Amniotic stem cell (primary cell): ENCODE measurements at regions not wholly inside any gene's neighbourhood (a gene's known extent, or its start where the extent isn't known, plus 50 kb on each side); places are given as distances from the start of the nearest gene placed in this dataset.
"Not testable (repeated sequence)": the region's sequence is repeated elsewhere in the genome, so short reads cannot be mapped to it uniquely, and the experiment has no call there.

ENCODE experiments used
- DNase-seq: peaks from one replicate; lab custom pipeline; 2025; lab: John Stamatoyannopoulos, UW

- DNase-seq = no peak
Measured at GRCh38 chr5:153258469-153258868, 232.0 kb upstream of the GRIA1 start.

GRCh38 chr5:153267506-153267905 lies 223.0 kb upstream of the GRIA1 start:
- DNase-seq = no peak

- DNase-seq = no peak
Measured at GRCh38 chr5:153275695-153276094, 214.8 kb upstream of the GRIA1 start.

- DNase-seq = no peak
Measured at GRCh38 chr5:153276151-153276550, 214.3 kb upstream of the GRIA1 start.

- not testable (repeated sequence) for DNase-seq
Measured at GRCh38 chr5:153296251-153296844, 194.1 kb upstream of the GRIA1 start.

GRCh38 chr5:153299891-153300290 lies 190.6 kb upstream of the GRIA1 start:
- DNase-seq = no peak

- no peak for DNase-seq
Measured at GRCh38 chr5:153308282-153308681, 182.2 kb upstream of the GRIA1 start.

- DNase-seq = no peak
Measured at GRCh38 chr5:153318556-153318955, 171.9 kb upstream of the GRIA1 start.

- DNase-seq = no peak
Measured at GRCh38 chr5:153321478-153321877, 169.0 kb upstream of the GRIA1 start.

GRCh38 chr5:153340139-153340538 lies 150.3 kb upstream of the GRIA1 start:
- no peak for DNase-seq

- no peak for DNase-seq
Measured at GRCh38 chr5:153340738-153341137, 149.7 kb upstream of the GRIA1 start.

GRCh38 chr5:153342487-153342886 lies 148.0 kb upstream of the GRIA1 start:
- no peak for DNase-seq

GRCh38 chr5:153347611-153348010 lies 142.9 kb upstream of the GRIA1 start:
- DNase-seq = no peak

- no peak for DNase-seq
Measured at GRCh38 chr5:153350175-153350883, 140.1 kb upstream of the GRIA1 start.

GRCh38 chr5:153352685-153353219 lies 137.7 kb upstream of the GRIA1 start:
- DNase-seq = no peak

- DNase-seq = no peak
Measured at GRCh38 chr5:153357493-153358112, 132.9 kb upstream of the GRIA1 start.

GRCh38 chr5:153358315-153358976 lies 132.0 kb upstream of the GRIA1 start:
- no peak for DNase-seq

GRCh38 chr5:153360860-153361259 lies 129.6 kb upstream of the GRIA1 start:
- no peak for DNase-seq

- DNase-seq = no peak
Measured at GRCh38 chr5:153361735-153362409, 128.6 kb upstream of the GRIA1 start.

GRCh38 chr5:153365547-153365946 lies 124.9 kb upstream of the GRIA1 start:
- DNase-seq = no peak

- no peak for DNase-seq
Measured at GRCh38 chr5:153367466-153367865, 123.0 kb upstream of the GRIA1 start.
